Neural cell (in vitro differentiated cells): ENCODE measurements at regions not wholly inside any gene's neighbourhood (a gene's known extent, or its start where the extent isn't known, plus 50 kb on each side); places are given as distances from the start of the nearest gene placed in this dataset.

Experiments used
- H2AFZ ChIP-seq: fragments of 200-600, 300-800 bp; sonication (generic), shearing (Covaris generic); 2 replicates; pipeline ENCODE4 v1.6.0; 2014; ENCODE audit warnings: low read depth, mild to moderate bottlenecking, antibody characterized with exemption, low read length, moderate library complexity
- H3F3A ChIP-seq: fragments of 200-600 bp; shearing (Covaris generic); 2 replicates; pipeline ENCODE4 v1.6.1; 2016; ENCODE audit warnings: mild to moderate bottlenecking, moderate library complexity, mixed read lengths, antibody characterized with exemption, low read length; ENCODE audit not compliant: insufficient read depth, poor library complexity, severe bottlenecking
- H3K27ac ChIP-seq: fragments of 200-600, 300-800 bp; sonication (generic), shearing (Covaris generic); 2 replicates; pipeline ENCODE4 v1.5.1; 2014; ENCODE audit warnings: mild to moderate bottlenecking, low read length, moderate library complexity
- H3K27me3 ChIP-seq: fragments of 300-800, 200-600 bp; sonication (generic), shearing (Covaris generic); 2 replicates; pipeline ENCODE4 v1.6.0; 2014; ENCODE audit warnings: mild to moderate bottlenecking, low read depth, low read length, moderate library complexity; ENCODE audit not compliant: insufficient read depth
- H3K36me3 ChIP-seq: fragments of 300-800, 200-600 bp; sonication (generic), shearing (Covaris generic); 2 replicates; pipeline ENCODE4 v1.5.1; 2014; ENCODE audit warnings: mild to moderate bottlenecking, antibody characterized with exemption, low read length, moderate library complexity; ENCODE audit not compliant: insufficient read depth
- H3K4me2 ChIP-seq: fragments of 300-800, 200-600 bp; sonication (generic), shearing (Covaris generic); 2 replicates; pipeline ENCODE4 v1.6.0; 2014; ENCODE audit warnings: mild to moderate bottlenecking, low read length
- H3K4me3 ChIP-seq: fragments of 300-800, 200-600 bp; sonication (generic), shearing (Covaris generic); 2 replicates; pipeline ENCODE4 v1.5.1; 2014; ENCODE audit warnings: mild to moderate bottlenecking, low read length, moderate library complexity
- H3K79me2 ChIP-seq: fragments of 200-600 bp; shearing (Covaris generic); replicated peaks from 2 replicates; pipeline ENCODE4 v1.6.0; 2014; ENCODE audit warnings: mild to moderate bottlenecking, low read length, moderate library complexity; ENCODE audit not compliant: insufficient read depth
- H3K9ac ChIP-seq: fragments of 300-800, 200-600 bp; sonication (generic), shearing (Covaris generic); 2 replicates; pipeline ENCODE4 v1.6.1; 2016; ENCODE audit warnings: mild to moderate bottlenecking, low read length, mixed read lengths
- H3K9me2 ChIP-seq: fragments of 200-600 bp; shearing (Covaris generic); 2 replicates; pipeline ENCODE4 v1.6.1; 2016; ENCODE audit warnings: mild to moderate bottlenecking, low read length, mixed read lengths; ENCODE audit not compliant: insufficient read depth
- H3K9me3 ChIP-seq: fragments of 200-600, 300-800 bp; sonication (generic), shearing (Covaris generic); 2 replicates; pipeline ENCODE4 v1.6.1; 2016; ENCODE audit warnings: mild to moderate bottlenecking, mixed run types, low read length, moderate library complexity, mixed read lengths
- H4K20me1 ChIP-seq: fragments of 200-600 bp; shearing (Covaris generic); 2 replicates; pipeline ENCODE4 v1.6.1; 2016; ENCODE audit warnings: mild to moderate bottlenecking, mixed run types; ENCODE audit not compliant: insufficient read depth
- CTCF ChIP-seq: fragments of 450-650 bp; IDR thresholded peaks from 2 replicates; pipeline ENCODE4 v1.5.1; 2014; ENCODE audit warnings: antibody characterized with exemption, mild to moderate bottlenecking, moderate library complexity; ENCODE audit not compliant: poor library complexity, severe bottlenecking
- EP300 ChIP-seq: fragments of 450-650 bp; conservative IDR thresholded peaks from 2 replicates; pipeline ENCODE4 v1.6.1; 2014; ENCODE audit warnings: antibody characterized with exemption, mild to moderate bottlenecking, moderate library complexity; ENCODE audit not compliant: poor library complexity, severe bottlenecking
- EZH2 ChIP-seq: fragments of 200-600, 300-800 bp; shearing (Covaris generic), sonication (generic); IDR thresholded peaks from 2 replicates; pipeline ENCODE4 v1.6.1; 2014; ENCODE audit warnings: antibody characterized with exemption, low read length, borderline replicate concordance, mild to moderate bottlenecking; ENCODE audit not compliant: insufficient read depth, poor library complexity, severe bottlenecking
- MXI1 ChIP-seq: fragments of 450-650 bp; conservative IDR thresholded peaks from 2 replicates; pipeline ENCODE4 v1.6.1; 2014; ENCODE audit warnings: antibody characterized with exemption, mild to moderate bottlenecking; ENCODE audit not compliant: poor library complexity, severe bottlenecking
- POLR2AphosphoS5 ChIP-seq: IDR thresholded peaks from 2 replicates; pipeline ENCODE4 v1.6.1; 2012
- RAD21 ChIP-seq: fragments of 450-650 bp; conservative IDR thresholded peaks from 2 replicates; pipeline ENCODE4 v1.6.1; 2014; ENCODE audit warnings: antibody characterized with exemption, mild to moderate bottlenecking, moderate library complexity
- REST ChIP-seq: IDR thresholded peaks from 2 replicates; pipeline ENCODE4 v1.6.1; 2012; ENCODE audit warnings: borderline replicate concordance
- SMC3 ChIP-seq: fragments of 450-650 bp; conservative IDR thresholded peaks from 2 replicates; pipeline ENCODE4 v1.6.1; 2014; ENCODE audit warnings: antibody characterized with exemption, mild to moderate bottlenecking, moderate library complexity; ENCODE audit not compliant: poor library complexity
- TAF1 ChIP-seq: IDR thresholded peaks from 2 replicates; pipeline ENCODE4 v1.6.1; 2012; ENCODE audit warnings: low read depth

- H3F3A ChIP-seq: no peaks in the 10 kb centered on the region
- no peaks in the 10 kb centered on the region for H3K36me3 ChIP-seq
- H3K27me3 ChIP-seq: no peaks in the 10 kb centered on the region
- no peaks in the 10 kb centered on the region for H3K79me2 ChIP-seq
- no peak overlapping the region for H3K4me2 ChIP-seq
- no peak overlapping the region for H3K27ac ChIP-seq
- TF ChIP-seq TAF1 (no peak), EP300 (no peak)
- H3K9me3 ChIP-seq: no peaks in the 10 kb centered on the region
- no peaks in the 10 kb centered on the region for H4K20me1 ChIP-seq
- H2AFZ ChIP-seq: no peak overlapping the region
- H3K4me3 ChIP-seq: no peak overlapping the region
- no peak overlapping the region for H3K9ac ChIP-seq
- H3K9me2 ChIP-seq: no peaks in the 10 kb centered on the region
Measured at GRCh38 chr1:215376544-215377264, 190.4 kb upstream of the KCTD3 start.

- no peaks in the 10 kb centered on the region for H3K79me2 ChIP-seq
- no peaks in the 10 kb centered on the region for H3K9me3 ChIP-seq
- no peak overlapping the region for H3K4me2 ChIP-seq
- no peak overlapping the region for H2AFZ ChIP-seq
- no peaks in the 10 kb centered on the region for H3K27me3 ChIP-seq
- no peak overlapping the region for H3K27ac ChIP-seq
- H3K36me3 ChIP-seq: no peaks in the 10 kb centered on the region
- H3K9ac ChIP-seq: no peak overlapping the region
- H3K4me3 ChIP-seq: no peak overlapping the region
- H4K20me1 ChIP-seq: no peaks in the 10 kb centered on the region
- TF ChIP-seq RAD21 (no peak), REST (no peak), EP300 (no peak), TAF1 (no peak), EZH2 (no peak), CTCF (no peak), POLR2AphosphoS5 (no peak), SMC3 (no peak), MXI1 (no peak)
- no peaks in the 10 kb centered on the region for H3F3A ChIP-seq
- no peaks in the 10 kb centered on the region for H3K9me2 ChIP-seq
Measured at GRCh38 chr1:215377746-215378145, 189.4 kb upstream of the KCTD3 start.
